EL (cell line): ENCODE measurements at regions not wholly inside any gene's neighbourhood (a gene's known extent, or its start where the extent isn't known, plus 50 kb on each side); places are given as distances from the start of the nearest gene placed in this dataset.

Experiments used
- DNase-seq: peaks from one replicate; pipeline ENCODE4 v3.0.0-alpha.2; 2016

DNA sequence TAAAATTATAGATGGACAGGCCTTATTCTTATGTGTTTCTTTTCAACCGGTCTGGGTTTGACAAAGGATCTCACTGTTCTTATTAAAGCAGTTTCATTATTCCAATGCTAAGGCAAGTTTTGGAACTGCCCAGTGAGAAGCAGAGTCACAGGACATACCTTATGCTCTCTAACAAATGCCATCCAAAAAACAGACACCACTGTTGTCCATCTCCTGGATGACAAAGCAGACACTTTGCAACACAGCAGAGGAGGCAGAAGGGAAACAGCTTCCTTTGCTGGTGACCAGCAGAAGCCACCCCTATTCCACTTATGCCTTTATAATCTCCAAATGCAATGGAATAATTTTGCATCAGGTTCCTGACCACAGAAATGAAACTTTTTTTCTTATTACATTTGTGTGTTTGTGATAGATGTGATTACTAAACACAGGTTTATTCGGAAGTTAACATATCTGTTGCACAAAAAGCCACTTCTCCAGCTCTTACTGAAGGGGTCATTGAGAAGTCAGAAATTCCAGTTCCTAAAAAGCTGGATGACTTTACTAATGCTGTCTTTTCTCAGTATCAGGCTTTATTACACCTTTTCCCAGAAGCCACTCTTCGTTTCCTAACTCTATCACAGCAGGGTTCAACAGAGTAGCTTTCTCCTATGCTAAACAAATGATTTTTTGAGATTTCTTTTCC, 115.6 kb downstream of the BTG1 start:
- DNase-seq = no peak

DNA sequence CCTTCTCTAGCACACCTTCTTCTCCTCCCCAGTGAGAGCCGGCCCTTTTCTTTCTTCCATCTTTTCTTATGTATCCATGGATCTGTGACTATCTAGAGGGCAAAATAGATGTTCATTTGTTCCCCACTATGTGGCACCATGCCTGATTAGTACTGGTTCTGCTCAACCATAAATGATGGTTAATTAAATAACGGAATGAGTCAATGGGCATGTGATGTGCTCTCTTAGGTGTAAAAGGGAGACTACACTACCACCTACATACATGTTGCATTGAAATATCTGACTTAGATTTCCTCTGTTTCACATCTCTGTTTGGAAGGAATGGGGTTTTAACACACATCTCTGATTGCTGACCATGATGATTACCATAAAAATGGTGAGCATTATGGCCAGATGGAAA, 116.5 kb downstream of the BTG1 start:
- no peak for DNase-seq

DNA sequence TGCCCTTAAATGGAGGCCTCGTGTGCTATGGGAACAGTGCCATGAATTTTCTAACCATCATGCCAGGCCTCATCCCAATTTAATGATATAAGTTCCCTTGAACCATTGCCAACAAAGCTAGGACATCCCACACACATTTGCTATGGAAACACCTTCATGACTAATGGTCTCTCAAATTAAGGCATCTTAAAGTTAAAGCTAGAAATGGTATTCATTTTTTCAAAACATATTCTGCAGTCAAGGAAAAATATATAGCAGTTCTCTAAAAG, 117.3 kb downstream of the BTG1 start:
- DNase-seq = peak; percentile 20

DNA sequence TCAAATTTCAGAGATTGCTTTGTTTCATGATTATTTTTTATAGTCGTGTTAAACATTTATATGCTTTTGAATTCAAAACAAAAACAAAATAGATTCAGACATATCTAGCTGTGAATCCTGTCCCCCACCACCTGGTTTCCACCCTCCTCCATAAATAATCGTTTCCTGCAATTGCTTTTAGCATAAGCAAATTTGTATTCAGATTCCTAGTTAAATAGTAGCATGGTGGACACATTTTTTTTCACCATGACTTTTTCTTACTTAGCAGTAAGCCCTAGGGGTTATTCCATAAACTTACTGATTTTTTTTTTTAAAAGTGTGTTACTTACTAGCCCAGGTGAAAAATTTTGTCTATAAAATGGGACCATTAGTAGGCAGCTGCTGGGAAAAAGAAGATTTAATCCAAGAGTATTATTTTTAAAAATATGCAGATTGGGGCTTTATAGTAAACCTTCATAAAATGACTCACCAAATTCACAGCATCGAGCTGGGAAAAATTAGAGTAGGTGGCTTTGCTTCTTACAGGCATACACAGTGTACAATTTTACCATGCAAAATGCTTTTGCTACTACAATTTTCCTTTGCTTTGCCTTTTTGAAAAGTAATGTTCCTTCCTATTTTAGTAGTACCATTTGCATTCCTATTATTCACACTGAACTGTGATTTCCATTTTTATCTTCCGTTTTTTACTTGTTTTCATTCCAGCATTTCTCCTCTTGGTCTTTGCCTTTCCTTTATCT, 117.8 kb downstream of the BTG1 start:
- no peak for DNase-seq

DNA sequence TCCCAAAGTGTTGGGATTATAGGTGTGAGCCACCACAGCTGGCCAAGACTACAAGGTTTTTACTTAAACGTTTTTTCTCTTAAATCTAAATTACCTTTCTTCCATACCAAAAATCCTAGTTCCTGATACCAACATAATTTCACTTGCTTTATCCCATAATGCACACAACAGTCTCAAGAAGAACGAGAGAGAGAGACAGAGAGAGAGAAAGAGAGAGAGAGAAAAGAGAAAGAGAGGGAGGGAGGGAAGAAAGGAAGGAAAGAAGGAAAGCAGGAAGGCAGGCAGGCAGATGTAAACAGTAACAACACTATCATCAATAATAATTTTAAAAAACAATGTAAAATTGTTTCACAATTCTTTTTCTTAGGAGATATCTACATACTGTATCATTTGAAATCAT, 118.4 kb downstream of the BTG1 start:
- no peak for DNase-seq

DNA sequence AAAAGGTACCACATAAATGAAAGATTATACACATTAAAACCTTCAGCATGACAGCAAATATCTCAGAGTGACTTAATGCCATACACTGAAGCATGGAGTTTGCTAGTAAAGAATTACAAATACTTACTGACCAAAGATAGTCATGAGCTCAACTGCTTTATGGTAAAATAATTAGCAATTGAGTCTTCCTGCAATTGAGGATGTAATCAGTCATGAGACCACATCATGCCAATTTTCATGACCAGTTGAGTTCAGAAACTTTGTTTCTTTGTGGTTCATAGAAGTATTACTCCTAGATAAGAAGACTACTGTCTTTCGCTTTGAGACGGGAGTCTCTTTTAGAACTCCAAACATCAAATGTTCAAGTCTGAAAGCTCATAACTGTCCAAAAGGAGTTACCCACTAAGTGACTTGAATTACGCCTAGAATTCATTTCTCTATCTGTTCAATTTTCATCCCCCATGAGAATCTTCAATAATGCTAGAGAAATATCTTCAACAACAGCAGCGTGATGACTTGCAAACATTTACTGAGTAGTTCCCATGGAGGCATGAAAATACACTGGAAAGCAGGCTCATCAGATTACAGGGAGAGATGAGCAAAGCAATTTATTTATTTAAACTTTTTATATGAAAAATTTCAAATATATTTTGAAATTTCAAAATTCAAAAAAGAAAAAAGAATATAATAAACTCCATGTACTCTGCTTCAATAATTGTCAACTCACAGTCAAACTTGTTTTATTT, 120.0 kb downstream of the BTG1 start:
- no peak for DNase-seq

DNA sequence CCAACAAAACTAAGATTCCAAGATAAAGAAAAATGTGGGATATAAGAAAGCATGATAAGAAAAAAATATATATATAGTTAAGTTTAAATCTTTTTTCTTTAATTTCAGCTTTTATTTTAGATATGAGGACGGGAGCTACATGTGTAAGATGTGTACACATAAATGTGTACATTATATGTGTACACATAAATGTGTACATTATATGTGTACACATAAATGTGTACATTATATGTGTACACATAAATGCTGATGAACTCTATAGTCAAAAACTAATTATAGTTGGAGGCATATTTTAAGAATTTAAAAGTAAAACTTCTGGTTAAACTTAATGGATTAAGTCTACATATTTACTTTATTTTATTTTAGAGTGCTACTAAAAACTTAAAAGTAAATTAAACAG, 123.6 kb downstream of the BTG1 start:
- no peak for DNase-seq

DNA sequence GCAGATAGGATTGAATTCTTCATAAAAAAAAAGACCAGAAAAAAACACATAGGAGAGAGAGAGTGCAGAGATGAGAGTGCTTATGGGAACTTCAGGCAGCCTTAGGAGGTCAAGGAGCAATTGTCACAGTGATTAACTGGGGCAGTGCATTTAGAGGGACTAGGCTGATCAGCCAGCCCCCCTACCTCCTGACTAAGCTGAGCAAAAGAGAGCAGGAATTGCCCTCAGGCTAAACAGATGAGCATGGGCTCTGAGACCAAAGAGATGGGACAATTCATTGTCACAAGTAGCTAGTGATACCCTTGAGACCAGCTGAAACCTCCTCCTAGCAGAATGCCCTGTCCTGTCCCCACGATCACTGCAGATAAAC, 124.0 kb downstream of the BTG1 start:
- peak; percentile 42 for DNase-seq

DNA sequence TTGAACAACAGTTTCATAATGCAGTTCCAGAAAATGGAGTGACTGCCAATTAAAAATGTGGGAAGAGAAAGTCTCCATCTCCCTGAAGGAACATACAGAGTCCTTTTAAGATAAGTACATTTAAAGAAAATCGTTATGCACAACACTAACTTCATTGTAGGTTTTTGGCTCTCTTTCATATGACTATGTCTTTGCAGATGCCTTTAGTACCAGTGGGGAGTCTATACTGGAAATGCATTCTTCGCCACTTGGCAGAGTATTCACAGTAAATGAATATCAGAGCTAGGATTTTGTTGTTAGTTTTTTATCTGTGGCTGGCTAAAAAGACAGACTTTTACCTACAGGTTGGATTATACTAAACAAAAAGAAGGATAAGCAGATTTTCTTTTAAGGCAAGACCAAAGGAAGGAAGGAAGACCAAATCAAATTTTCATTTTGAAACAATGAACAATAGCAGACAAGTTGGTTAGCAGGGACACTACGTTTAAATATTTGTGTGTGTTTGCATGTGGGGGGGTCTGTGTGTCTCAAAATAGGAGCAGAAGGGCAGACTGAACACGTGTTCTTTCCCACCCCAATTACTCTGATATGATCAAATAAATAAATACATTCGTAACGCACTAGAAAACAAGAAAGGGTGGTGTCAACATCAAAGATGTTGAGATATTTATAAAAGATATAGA, 124.5 kb downstream of the BTG1 start:
- DNase-seq = no peak

DNA sequence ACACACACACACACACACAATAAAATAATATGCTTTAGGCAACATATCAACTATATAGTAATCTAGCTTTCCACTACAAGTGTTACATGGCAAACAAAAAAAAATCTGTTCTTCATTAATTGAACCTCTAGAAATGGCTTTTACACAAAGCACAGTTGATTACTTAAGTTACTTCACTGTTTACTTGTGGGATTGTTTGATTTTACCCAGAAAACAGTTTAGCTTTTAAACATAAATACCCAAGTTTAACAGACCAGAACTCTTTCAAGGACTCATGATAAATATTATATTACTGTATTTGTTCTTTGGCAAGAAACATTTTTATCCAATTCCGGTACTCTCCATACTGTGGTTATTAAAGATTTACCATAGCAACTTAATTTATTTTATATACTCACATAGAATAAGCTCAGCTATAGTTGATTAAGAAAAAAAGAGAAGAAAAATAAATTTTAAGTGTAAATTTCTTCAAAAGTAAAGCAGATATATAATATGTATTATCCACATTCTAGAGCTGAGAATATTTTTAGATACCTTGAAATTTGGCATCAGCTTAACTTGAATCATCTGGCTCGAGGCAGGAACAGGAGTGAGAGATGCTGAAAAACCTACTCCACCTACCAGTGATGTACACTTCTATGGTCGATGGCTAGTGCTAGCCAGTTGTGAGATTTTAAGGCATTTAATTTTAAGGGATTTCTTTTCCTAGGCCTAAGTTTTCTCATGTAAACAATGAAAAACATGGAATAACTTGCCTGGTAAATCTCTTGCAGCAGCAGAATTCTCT, 126.0 kb downstream of the BTG1 start:
- DNase-seq = no peak

DNA sequence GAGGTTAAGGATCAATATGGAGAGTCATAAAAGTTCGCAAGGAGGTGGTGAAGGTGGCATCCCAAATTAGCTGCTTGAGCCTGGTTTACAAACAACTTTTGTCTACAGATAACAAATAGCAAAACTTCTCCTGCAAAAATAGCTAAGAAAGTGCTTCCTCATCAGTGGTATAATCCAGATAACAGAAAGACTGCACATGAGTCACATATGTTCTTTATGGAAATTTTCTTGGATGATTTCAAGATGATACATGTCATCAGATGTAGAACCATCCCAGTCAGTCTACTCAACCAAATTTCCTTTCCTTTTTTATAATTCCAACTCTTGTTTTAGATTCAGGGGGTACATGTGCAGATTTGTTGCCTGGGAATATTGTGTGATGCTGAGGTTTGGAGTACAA, 133.0 kb downstream of the BTG1 start:
- no peak for DNase-seq

DNA sequence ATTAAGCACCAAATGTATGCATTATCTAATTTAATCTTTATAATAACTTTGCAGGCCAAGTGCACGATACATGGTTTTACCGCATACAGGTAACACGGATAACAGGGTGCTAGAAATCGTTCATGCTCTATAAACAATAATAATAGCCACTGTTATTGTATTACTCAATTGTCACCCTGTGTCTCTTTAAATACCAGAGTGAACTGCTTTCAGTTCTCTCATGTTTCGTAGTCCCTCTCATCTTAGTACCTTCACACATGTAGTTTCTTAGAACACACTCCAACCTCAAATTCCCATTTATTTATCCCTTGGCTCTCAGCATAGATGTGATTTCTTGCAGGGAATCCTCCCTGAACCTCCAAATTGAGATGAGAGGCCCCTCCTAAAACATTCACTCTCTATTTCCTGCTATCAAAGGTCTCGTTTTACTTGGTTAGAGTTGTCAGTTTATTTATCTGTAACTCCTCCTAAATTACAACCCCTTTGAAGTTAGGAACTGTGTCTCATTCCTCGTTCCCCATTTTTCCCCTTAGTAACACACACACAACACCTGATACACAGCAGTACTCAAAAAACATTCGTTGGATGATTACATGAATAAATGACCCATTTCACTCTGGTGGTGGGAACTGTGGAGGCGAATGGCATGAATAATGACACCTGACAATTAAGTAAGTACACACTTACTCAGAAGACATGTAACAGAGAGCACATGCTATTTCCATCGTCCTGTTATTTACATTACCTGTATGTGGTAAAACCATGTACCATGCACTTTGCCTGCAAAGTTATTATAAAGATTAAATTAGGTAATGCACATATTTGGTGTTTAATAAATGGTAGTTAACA, 134.6 kb downstream of the BTG1 start:
- no peak for DNase-seq

DNA sequence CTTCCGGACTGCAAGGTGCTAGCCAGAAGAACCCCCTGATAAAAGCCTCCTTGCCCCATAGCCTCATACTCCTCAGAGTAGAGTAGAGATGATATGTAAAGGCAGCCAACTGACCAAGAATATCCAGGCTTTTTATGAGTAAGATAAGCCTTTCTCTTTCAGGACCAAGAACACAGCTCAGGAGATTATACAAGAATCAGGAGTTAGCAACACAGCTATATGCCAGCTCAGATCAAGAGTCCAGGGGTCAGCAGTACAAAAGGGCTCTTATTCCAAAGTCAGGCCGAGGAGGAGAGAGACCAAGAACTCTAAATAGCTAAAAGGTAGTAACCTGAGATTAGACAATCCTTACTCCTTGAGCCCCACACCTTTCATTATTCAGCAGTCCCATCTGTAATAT, 135.3 kb downstream of the BTG1 start:
- no peak for DNase-seq

DNA sequence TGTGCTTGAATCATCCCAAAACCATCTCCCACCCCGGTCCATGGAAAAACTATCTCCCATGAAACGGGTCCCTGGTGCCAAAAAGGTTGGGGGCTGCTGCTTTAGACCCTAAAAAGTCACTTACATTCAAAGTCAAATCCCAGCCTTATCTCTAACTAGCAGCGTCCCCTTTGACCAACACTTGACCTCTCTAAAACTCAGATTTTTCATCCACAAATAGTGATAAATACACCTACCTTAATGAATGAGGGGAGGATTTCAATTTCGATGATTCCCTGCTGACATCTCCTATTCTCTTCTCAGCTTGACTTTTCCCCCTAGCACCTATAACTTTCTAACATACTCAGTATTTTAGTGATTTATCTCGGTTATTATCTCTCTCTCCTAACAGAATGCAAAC, 137.3 kb downstream of the BTG1 start:
- DNase-seq = no peak

DNA sequence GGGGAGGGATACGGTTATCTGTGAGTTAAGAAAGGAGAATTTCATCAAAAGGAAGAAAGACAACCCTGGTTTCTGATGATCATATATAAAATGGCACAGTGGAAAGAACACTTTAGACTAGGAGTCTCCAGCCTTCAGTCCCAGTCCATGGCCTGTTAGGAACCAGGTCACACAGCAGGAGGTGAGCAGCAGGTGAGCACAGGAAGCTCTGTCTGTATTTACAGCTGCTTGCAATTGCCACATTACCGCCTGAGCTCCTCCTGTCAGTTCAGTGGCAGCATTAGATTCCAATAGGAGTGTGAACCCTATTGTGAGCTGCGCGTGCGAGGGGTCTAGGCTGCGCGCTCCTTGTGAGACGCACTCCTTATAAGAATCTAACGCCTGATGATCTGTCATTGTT, 137.9 kb downstream of the BTG1 start:
- no peak for DNase-seq

DNA sequence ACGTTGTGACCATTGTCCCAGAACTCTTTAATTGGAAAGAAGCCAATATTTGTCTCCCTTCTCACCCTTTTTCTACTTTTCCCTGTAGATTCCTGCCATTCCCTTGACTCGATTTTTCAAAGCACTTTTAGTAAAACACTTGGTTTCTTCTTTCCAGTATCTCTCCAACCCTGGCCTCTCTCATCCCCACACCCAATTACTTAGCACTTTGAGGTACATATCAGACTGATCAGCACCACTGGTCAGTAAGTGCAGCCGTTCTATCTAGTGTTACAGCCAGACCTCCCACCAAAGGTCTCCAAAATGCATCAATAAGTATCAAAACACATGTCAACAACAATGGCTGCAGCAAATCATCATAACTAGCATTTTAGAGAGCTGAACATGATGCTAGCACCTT, 141.9 kb downstream of the BTG1 start:
- DNase-seq = no peak

DNA sequence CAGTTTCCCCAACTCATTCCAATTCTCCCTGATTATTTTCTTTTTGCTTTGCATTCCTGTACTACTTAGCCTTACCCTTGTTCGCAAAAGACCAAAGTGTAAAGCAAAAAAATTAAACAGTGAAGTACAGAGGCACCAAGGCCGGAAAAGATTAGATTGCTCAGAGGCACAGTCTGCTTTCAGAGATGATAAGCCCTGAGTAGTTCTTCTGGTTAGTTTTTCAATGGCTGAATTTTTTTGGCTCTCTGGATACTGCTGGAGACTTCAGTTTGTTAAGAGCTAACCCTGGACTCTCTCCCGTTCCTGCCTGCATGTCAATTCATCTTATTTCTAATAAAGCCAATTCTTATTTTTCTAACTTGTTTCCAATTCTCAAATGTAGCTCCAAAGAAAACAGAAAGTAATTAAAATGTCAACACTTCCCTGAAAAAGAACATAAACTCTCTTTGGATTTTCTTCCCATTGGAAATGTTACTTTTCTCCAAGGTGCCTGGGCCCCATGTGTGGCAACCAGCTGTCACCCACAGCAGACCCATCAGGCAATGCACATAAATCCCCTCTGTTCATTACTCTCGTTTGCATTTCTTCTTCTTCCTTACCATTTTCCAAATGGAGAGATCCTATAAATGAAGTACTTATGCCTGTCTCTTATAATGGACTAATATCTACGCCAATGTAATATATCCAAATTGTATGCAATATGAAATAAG, 142.8 kb downstream of the BTG1 start:
- DNase-seq = no peak

DNA sequence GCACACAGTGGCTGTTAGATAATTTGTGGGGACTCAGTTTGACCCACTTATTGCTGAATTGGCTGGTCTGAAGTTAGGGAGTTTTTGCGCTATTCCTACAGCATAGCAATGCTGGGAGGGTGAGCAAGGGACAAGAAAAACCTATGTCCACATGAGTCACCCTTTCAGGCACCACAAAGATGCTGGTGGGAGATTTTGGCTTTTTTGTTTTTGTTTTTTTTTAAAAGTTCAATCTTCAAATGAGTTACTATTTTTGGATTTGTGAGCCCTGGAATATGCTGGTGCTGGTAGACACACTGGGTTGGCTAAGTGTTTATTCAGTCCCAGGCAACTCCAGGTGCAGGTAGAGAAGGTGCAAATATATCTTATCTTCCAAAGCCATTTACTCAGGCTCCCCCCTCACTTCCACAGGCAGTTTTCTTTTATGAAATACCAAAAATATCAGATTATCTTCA, 143.4 kb downstream of the BTG1 start:
- DNase-seq = no peak

DNA sequence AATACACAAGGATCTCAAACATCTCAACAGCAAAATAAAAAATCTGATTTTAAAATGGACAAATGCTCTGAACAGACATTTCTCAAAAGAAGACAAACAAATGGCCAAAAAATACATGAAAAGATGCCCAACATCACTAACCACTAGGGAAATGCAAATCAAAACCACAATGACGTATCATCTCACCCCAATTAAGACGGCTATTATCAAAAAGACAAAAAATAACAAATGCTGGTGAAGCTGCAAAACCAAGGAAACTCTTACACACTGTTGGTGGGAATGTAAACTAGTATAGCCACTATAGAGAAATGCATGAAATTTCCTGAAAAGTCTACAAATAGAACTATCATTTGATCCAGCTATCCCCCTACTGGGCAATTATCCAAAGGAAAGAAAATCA, 145.0 kb downstream of the BTG1 start:
- no peak for DNase-seq

DNA sequence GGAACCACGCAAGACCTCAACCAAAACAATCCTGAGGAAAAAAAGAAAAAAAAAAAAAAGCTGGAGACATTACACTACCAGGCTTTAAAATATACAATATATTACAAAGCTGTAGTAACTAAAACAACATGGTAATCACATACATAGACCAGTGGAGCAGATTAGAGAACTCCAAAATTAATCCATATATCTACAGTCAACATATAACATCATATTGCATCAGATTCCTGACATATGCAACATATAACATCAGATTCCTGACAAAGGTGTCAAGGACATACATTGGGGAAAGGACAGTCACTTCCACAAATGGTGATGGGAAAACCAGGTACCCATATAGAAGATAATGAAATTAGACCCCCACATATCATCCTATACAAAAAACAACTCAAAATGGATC, 145.8 kb downstream of the BTG1 start:
- no peak for DNase-seq

DNA sequence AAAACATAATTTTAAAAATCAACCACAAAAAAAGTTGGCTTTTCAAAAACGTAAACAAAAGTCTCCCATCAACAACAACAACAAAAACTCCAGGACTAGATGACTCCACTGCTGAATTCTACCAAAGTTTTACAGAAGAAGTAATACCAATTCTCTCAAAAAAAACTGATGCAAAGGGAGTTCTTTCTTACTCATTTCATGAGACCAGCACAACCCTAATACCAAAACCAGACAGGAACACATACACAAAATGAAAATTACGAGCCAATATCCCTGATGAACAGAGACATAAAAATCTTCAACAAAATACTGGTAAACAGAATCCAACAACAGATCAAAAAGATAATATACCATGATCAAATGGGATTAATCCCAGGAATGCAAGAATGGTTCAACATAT, 147.3 kb downstream of the BTG1 start:
- no peak for DNase-seq
